ENCODE measurements at regions not wholly inside any gene's neighbourhood (a gene's known extent, or its start where the extent isn't known, plus 50 kb on each side); places are given as distances from the start of the nearest gene placed in this dataset.

DNA sequence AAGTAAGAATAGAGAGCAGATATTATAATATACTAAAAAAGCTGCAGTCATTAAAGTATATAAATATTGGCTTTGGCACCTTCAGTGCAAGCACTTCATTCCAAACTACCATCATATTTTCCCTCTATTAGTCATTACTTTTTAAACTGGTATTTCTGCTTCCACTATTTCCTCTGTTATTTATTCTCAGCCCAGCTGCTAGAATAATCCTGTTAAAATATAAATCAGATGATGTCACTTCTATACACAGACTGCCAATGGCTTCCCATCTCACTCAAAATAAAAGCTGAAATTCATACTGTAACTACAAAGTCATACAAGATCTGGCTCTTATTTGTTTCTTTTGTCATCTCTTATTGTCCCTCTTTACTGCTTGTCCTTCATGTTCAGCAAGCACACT is 432.9 kb downstream of the TLE4 start:
- no peak for TF ChIP-seq JUND (IDR thresholded peaks at IDR 0.05; ENCODE audit: low read depth)
- no peak for DNase-seq (ENCODE audit: low read depth in 1 of 2, low spot score in 1 of 2)
- in situ Hi-C loops (cut with HindIII; ENCODE audit: low pct_unique_long_range_greater_than_20kb, low sequenced_read_pairs), result no loop called here

DNA sequence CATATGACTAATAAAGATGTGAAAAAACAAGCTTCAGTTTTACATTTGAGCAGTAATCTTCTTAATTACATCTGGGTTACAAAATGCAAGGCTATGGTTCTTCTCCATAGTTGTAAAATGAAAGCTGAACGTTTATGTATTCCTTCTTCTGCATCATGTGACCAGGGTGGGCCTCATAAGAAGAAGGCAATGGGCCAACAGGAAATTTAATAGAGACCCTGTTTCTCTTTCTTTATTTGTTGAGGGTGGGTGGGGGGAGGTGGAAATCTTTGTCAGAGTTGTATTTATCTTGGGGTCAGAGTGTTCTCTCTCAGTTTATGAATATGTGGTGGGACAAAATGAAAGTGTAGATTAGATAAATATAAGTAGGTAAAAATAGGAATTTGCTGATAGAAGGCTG is 418.8 kb downstream of the TLE4 start:
- TF ChIP-seq JUND (IDR thresholded peaks at IDR 0.05; ENCODE audit: low read depth), result no peak
- no peak for DNase-seq (ENCODE audit: low read depth in 1 of 2, low spot score in 1 of 2)
- in situ Hi-C loops (cut with HindIII; ENCODE audit: low pct_unique_long_range_greater_than_20kb, low sequenced_read_pairs), result no loop called here

GRCh38 chr9:79989079-79989478 is 417.3 kb downstream of the TLE4 start:
- in situ Hi-C loops (cut with HindIII; ENCODE audit: low pct_unique_long_range_greater_than_20kb, low sequenced_read_pairs), result no loop called here
- DNase-seq (ENCODE audit: low read depth in 1 of 2, low spot score in 1 of 2), result no peak
- TF ChIP-seq JUND (IDR thresholded peaks at IDR 0.05; ENCODE audit: low read depth), result no peak

DNA sequence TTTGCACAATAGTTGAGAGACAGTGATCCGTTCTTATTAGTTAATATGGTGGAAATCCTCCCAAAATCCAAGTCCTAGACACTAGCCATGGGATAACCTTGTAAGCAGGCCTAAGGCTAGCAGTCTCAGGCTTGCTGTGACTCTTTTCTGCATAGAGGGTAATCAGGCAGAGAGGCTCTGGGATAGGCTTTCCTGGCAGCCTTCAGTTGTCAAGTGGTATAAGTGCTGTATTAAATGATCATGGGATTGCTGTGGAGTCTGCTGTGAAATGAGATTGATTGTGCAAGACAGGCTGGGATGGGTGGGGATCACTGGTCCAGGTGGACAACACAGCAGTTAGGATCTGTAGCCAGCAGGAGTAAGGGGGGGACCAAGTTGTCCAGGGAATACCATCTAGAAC is 416.4 kb downstream of the TLE4 start:
- TF ChIP-seq JUND (IDR thresholded peaks at IDR 0.05; ENCODE audit: low read depth), result no peak
- DNase-seq (ENCODE audit: low read depth in 1 of 2, low spot score in 1 of 2), result no peak
- in situ Hi-C loops (cut with HindIII; ENCODE audit: low pct_unique_long_range_greater_than_20kb, low sequenced_read_pairs), result no loop called here

GRCh38 chr9:79986437-79986836 is 414.7 kb downstream of the TLE4 start:
- in situ Hi-C loops (cut with HindIII; ENCODE audit: low pct_unique_long_range_greater_than_20kb, low sequenced_read_pairs), result no loop called here
- no peak for TF ChIP-seq JUND (IDR thresholded peaks at IDR 0.05; ENCODE audit: low read depth)
- DNase-seq (ENCODE audit: low read depth in 1 of 2, low spot score in 1 of 2), result no peak

- TF ChIP-seq JUND (IDR thresholded peaks at IDR 0.05; ENCODE audit: low read depth), result no peak
- in situ Hi-C loops (cut with HindIII; ENCODE audit: low pct_unique_long_range_greater_than_20kb, low sequenced_read_pairs), result no loop called here
Measured at GRCh38 chr9:79985772-79986171, 414.0 kb downstream of the TLE4 start.

DNA sequence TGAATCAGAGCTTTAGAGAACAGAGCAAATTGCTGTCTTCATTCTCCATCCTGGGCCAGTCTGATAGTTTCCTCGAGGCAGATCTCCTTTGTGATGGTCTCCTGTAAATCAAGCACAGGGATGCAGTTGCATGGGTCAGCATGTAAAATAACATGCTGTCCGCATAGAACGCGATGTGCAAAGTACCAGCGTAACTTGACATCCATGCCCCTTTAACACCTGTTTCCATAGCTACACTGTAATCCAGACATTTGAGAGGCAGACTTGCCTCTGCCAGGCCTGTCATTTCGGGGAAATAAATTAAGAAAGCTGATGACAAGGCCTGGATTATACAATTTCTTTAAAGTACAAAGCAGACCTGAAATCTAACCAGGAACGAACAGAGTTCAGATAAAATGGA is 413.5 kb downstream of the TLE4 start:
- TF ChIP-seq JUND (IDR thresholded peaks at IDR 0.05; ENCODE audit: low read depth), result no peak
- in situ Hi-C loops (cut with HindIII; ENCODE audit: low pct_unique_long_range_greater_than_20kb, low sequenced_read_pairs), result no loop called here
- DNase-seq (ENCODE audit: low read depth in 1 of 2, low spot score in 1 of 2), result no peak

More at GRCh38 chr9:79985772-79986171, 414.0 kb downstream of the TLE4 start:
- DNase-seq (ENCODE audit: low read depth in 1 of 2, low spot score in 1 of 2), result no peak

DNA sequence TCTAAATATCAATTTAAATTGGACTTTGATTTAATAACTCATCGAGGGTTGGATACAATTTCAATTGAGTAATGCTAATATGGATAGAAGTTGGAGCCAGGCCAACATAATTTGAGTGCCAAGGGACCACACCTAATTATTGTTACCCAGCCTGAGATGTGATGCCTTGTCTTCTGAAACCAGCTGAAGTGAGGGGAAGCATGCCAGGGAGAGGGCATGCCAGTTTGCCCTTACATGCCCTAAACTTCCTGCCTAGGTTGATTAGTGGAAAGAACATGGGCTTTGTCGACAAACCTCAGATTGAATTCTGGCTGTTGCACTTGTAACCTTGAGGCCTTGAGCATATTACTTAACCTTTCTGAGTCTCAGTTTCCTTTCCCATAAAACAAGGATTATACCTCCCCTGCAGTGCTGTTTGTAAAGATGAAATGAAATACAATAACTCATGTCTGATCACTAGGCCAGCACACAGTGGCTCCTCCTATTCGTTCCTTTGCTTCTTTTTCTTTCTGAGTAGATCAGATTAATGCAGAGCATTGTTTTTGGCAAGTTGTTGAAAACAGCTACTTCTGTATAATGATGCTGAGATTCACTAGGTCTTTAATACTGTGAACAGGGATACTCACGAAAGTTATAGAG is 412.8 kb downstream of the TLE4 start:
- no peak for DNase-seq (ENCODE audit: low read depth in 1 of 2, low spot score in 1 of 2)
- TF ChIP-seq JUND (IDR thresholded peaks at IDR 0.05; ENCODE audit: low read depth), result no peak
- in situ Hi-C loops (cut with HindIII; ENCODE audit: low pct_unique_long_range_greater_than_20kb, low sequenced_read_pairs), result no loop called here

DNA sequence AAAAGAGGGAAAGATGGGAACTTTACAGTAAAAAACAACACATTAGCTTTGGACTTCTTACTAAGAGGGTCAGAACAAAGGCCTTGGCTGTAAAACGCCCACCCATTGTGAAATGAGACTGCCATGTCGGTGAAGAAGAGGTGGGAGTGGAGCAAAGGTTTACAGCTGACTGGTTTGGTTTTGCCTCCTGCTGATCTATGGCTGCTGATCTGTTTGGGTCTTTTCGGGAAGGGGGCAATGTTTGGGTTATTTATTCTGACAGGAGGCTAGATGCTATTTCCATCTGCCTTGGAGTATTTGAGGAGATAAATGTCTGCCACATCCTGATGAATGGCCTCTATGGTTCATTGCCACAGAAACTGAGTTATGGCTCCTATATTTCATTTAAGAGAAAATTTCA is 408.7 kb downstream of the TLE4 start:
- DNase-seq (ENCODE audit: low read depth in 1 of 2, low spot score in 1 of 2), result no peak
- in situ Hi-C loops (cut with HindIII; ENCODE audit: low pct_unique_long_range_greater_than_20kb, low sequenced_read_pairs), result no loop called here
- no peak for TF ChIP-seq JUND (IDR thresholded peaks at IDR 0.05; ENCODE audit: low read depth)

DNA sequence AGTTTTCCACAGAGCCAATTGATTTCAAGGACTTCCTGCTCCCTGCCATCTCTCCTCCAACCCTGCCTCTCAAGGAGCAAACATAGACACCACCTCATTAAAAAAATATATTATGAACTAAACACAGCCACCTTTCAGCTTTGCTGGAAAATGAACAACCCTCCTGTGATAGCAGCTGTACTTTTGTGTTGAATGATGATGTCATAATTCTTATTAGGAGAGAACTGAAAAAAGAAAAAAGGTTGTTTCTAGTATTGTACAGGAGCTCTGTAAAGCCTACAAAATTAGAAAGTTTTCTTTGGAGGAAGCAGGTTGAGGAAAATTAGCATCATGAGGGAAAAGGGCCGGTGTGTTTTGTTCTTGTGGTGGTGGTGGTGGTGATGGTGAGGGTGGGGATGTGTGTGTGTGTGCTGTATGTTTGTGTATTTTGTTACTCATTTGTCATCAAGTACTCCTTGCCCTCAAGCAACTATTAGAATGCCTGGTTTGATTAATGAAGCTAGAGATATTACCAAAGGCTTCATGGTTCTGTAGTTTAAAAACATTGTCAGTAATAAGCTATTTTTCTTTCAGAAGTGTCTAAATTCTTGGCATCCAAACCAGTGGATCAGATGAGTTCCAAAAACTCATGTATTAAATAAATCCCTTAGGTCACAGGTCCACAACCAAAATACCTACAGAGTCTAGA is 405.9 kb downstream of the TLE4 start:
- DNase-seq (ENCODE audit: low read depth in 1 of 2, low spot score in 1 of 2), result no peak
- in situ Hi-C loops (cut with HindIII; ENCODE audit: low pct_unique_long_range_greater_than_20kb, low sequenced_read_pairs), result no loop called here
- no peak for TF ChIP-seq JUND (IDR thresholded peaks at IDR 0.05; ENCODE audit: low read depth)

DNA sequence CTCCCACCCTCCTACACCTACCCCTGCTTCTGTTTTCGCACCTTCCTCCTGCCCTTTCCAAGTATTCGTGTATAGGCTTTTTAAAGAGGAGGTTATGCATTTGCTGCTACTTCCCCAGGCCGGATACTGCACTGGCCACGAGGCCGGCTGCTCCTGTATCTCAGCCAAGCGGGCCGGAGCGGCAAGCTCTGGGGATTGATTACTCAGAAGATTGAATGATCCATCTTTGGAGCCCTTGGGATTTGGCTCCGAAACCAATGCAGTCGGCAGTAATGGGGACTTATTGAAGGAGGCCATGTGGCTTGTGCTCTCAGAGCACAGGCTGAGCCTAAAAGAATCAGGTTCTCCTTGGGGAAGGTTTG is 405.3 kb downstream of the TLE4 start:
- DNase-seq (ENCODE audit: low read depth in 1 of 2, low spot score in 1 of 2), result no peak
- no peak for TF ChIP-seq JUND (IDR thresholded peaks at IDR 0.05; ENCODE audit: low read depth)
- in situ Hi-C loops (cut with HindIII; ENCODE audit: low pct_unique_long_range_greater_than_20kb, low sequenced_read_pairs), result no loop called here

DNA sequence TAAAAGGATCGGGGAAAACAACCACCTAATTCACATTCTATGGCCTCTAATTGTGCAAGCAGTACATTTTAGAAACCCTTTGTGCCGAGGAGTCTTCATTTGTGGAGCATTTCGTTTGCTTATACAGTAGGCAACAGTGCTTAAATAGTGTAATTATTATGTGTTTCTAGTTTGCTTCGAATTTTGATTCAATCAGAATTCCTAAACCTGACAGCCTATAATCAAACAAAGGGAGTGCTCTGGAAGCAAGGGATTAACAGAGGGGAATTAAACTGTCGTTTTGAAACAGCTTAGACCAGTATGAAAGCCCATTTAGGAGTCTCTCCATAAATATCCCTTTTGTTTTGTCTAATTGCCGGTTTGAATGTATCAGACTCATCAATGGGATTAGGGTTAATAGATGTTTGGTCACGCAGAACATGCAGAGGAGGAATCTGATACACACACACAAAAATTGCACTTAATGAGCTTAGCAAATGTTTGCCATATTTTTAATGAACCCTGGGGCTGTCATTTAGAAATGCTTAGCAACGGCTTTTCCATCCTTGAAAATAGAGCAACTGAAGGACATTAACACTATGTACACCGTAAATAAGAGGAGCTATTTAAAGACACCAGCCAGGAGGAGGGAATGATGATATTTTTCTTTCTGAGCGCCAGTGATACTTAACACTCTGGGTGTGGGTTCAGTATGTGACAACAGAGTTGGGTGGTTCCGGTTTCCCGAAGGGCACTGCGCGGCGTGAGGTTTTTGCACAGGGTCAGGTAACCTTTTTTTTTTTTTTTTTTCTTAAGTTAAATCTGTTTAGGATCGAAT is 404.7 kb downstream of the TLE4 start:
- TF ChIP-seq JUND (IDR thresholded peaks at IDR 0.05; ENCODE audit: low read depth), result no peak
- in situ Hi-C loops (cut with HindIII; ENCODE audit: low pct_unique_long_range_greater_than_20kb, low sequenced_read_pairs), result no loop called here
- no peak for DNase-seq (ENCODE audit: low read depth in 1 of 2, low spot score in 1 of 2)

- in situ Hi-C loops (cut with HindIII; ENCODE audit: low pct_unique_long_range_greater_than_20kb, low sequenced_read_pairs), result no loop called here
- no peak for TF ChIP-seq JUND (IDR thresholded peaks at IDR 0.05; ENCODE audit: low read depth)
- no peak for DNase-seq (ENCODE audit: low read depth in 1 of 2, low spot score in 1 of 2)
Measured at GRCh38 chr9:79975621-79976256, 404.0 kb downstream of the TLE4 start.
